ENCODE measurements at regions not wholly inside any gene's neighbourhood (a gene's known extent, or its start where the extent isn't known, plus 50 kb on each side); places are given as distances from the start of the nearest gene placed in this dataset.
"Not testable (repeated sequence)": the region's sequence is repeated elsewhere in the genome, so short reads cannot be mapped to it uniquely, and the experiment has no call there.

- no peak for ATAC-seq (ENCODE audit: low read depth in 2 of 2)
- Mint-ChIP-seq H3K36me3 (no peaks in the 10 kb centered on the region), H3K27me3 (no peaks in the 10 kb centered on the region), H3K4me3 (no peak overlapping the region), H3K4me1 (no peaks in the 10 kb centered on the region), H3K9me3 (peaks cover 0 to 4% (median 0%) of the 10 kb centered on the region in 7 donors), H3K27ac (no peak overlapping the region)
- no peak for DNase-seq
- Histone ChIP-seq H3K4me3 (ENCODE audit: low read depth, low read length) (no peak overlapping the region), H3K36me3 (ENCODE audit: control insufficient read depth, insufficient read depth, low read length) (no peaks in the 10 kb centered on the region), H3K4me1 (ENCODE audit: control insufficient read depth, insufficient read depth, low read length, poor library complexity, severe bottlenecking) (no peaks in the 10 kb centered on the region), H3K27me3 (ENCODE audit: control insufficient read depth, insufficient read depth, low read length) (no peaks in the 10 kb centered on the region), H3K9me3 (ENCODE audit: control insufficient read depth in 2 of 2, low read length in 2 of 2) (no peaks in the 10 kb centered on the region), H3K27ac (ENCODE audit: insufficient read depth, low read length, poor library complexity, severe bottlenecking) (no peak overlapping the region)
These were observed 356.4 kb upstream of the PKN2 start for GRCh38 chr1:88327391-88328267.

- H3K9me3 Mint-ChIP-seq: peaks cover 0 to 4% (median 0%) of the 10 kb centered on the region in 7 donors
- no peak overlapping the region for H3K4me3 Mint-ChIP-seq
- Histone ChIP-seq H3K9me3 (ENCODE audit: control insufficient read depth in 2 of 2, low read length in 2 of 2) (no peaks in the 10 kb centered on the region), H3K27me3 (ENCODE audit: control insufficient read depth, insufficient read depth, low read length) (no peaks in the 10 kb centered on the region), H3K36me3 (ENCODE audit: control insufficient read depth, insufficient read depth, low read length) (no peaks in the 10 kb centered on the region), H3K4me3 (ENCODE audit: low read depth, low read length) (no peak overlapping the region), H3K27ac (ENCODE audit: insufficient read depth, low read length, poor library complexity, severe bottlenecking) (no peak overlapping the region), H3K4me1 (ENCODE audit: control insufficient read depth, insufficient read depth, low read length, poor library complexity, severe bottlenecking) (no peaks in the 10 kb centered on the region)
- ATAC-seq (ENCODE audit: low read depth in 2 of 2): no peak
- H3K27me3 Mint-ChIP-seq: no peaks in the 10 kb centered on the region
- DNase-seq: no peak
- no peak overlapping the region for H3K27ac Mint-ChIP-seq
- no peaks in the 10 kb centered on the region for H3K4me1 Mint-ChIP-seq
- H3K36me3 Mint-ChIP-seq: no peaks in the 10 kb centered on the region
These were observed 353.9 kb upstream of the PKN2 start for GRCh38 chr1:88330201-88330600.

- Histone ChIP-seq H3K27me3 (ENCODE audit: control insufficient read depth, insufficient read depth, low read length) (no peaks in the 10 kb centered on the region), H3K27ac (ENCODE audit: insufficient read depth, low read length, poor library complexity, severe bottlenecking) (no peak overlapping the region), H3K4me3 (ENCODE audit: low read depth, low read length) (no peak overlapping the region), H3K4me1 (ENCODE audit: control insufficient read depth, insufficient read depth, low read length, poor library complexity, severe bottlenecking) (no peaks in the 10 kb centered on the region), H3K9me3 (ENCODE audit: control insufficient read depth in 2 of 2, low read length in 2 of 2) (no peaks in the 10 kb centered on the region), H3K36me3 (ENCODE audit: control insufficient read depth, insufficient read depth, low read length) (no peaks in the 10 kb centered on the region)
- Mint-ChIP-seq H3K27me3 (no peaks in the 10 kb centered on the region), H3K9me3 (peaks cover 0 to 5% (median 0%) of the 10 kb centered on the region in 7 donors), H3K36me3 (no peaks in the 10 kb centered on the region), H3K4me3 (no peak overlapping the region), H3K27ac (no peak overlapping the region), H3K4me1 (no peaks in the 10 kb centered on the region)
- ATAC-seq (ENCODE audit: low read depth in 2 of 2) (no peak), DNase-seq (no peak)
These were observed 350.9 kb upstream of the PKN2 start for GRCh38 chr1:88333086-88333695.

- H3K4me3 Mint-ChIP-seq: no peak overlapping the region
- no peaks in the 10 kb centered on the region for H3K4me1 Mint-ChIP-seq
- no peak overlapping the region for H3K27ac Mint-ChIP-seq
- peaks cover 0 to 6% (median 1%) of the 10 kb centered on the region in 7 donors for H3K9me3 Mint-ChIP-seq
- Histone ChIP-seq H3K9me3 (ENCODE audit: control insufficient read depth in 2 of 2, low read length in 2 of 2) (no peaks in the 10 kb centered on the region), H3K4me1 (ENCODE audit: control insufficient read depth, insufficient read depth, low read length, poor library complexity, severe bottlenecking) (no peaks in the 10 kb centered on the region), H3K36me3 (ENCODE audit: control insufficient read depth, insufficient read depth, low read length) (no peaks in the 10 kb centered on the region), H3K4me3 (ENCODE audit: low read depth, low read length) (no peak overlapping the region), H3K27me3 (ENCODE audit: control insufficient read depth, insufficient read depth, low read length) (no peaks in the 10 kb centered on the region), H3K27ac (ENCODE audit: insufficient read depth, low read length, poor library complexity, severe bottlenecking) (no peak overlapping the region)
- ATAC-seq (ENCODE audit: low read depth in 2 of 2) (no peak), DNase-seq (no peak)
- H3K36me3 Mint-ChIP-seq: no peaks in the 10 kb centered on the region
- H3K27me3 Mint-ChIP-seq: no peaks in the 10 kb centered on the region
These were observed 342.6 kb upstream of the PKN2 start for GRCh38 chr1:88341447-88341846.

- not testable (repeated sequence) for H3K36me3 Mint-ChIP-seq; H3K9me3 Mint-ChIP-seq; H3K27me3 ChIP-seq (ENCODE audit: control insufficient read depth, insufficient read depth, low read length); H3K27ac Mint-ChIP-seq; H3K4me3 Mint-ChIP-seq; DNase-seq; H3K9me3 ChIP-seq (ENCODE audit: control insufficient read depth in 2 of 2, low read length in 2 of 2); H3K27ac ChIP-seq (ENCODE audit: insufficient read depth, low read length, poor library complexity, severe bottlenecking); H3K36me3 ChIP-seq (ENCODE audit: control insufficient read depth, insufficient read depth, low read length); H3K27me3 Mint-ChIP-seq; H3K4me1 ChIP-seq (ENCODE audit: control insufficient read depth, insufficient read depth, low read length, poor library complexity, severe bottlenecking); ATAC-seq (ENCODE audit: low read depth in 2 of 2); H3K4me1 Mint-ChIP-seq; H3K4me3 ChIP-seq (ENCODE audit: low read depth, low read length)
These were observed 342.0 kb upstream of the PKN2 start for GRCh38 chr1:88342081-88342480.

GRCh38 chr1:88350648-88351047 is 333.4 kb upstream of the PKN2 start:
- ATAC-seq (ENCODE audit: low read depth in 2 of 2) (no peak), DNase-seq (no peak)
- Mint-ChIP-seq H3K4me1 (no peaks in the 10 kb centered on the region), H3K4me3 (no peak overlapping the region), H3K36me3 (no peaks in the 10 kb centered on the region), H3K27ac (no peak overlapping the region), H3K27me3 (peaks cover 4% of the 10 kb centered on the region), H3K9me3 (peaks cover 0 to 2% (median 0%) of the 10 kb centered on the region in 7 donors)
- no peaks in the 10 kb centered on the region for H3K4me1 ChIP-seq (ENCODE audit: control insufficient read depth, insufficient read depth, low read length, poor library complexity, severe bottlenecking)
- H3K36me3 ChIP-seq (ENCODE audit: control insufficient read depth, insufficient read depth, low read length): no peaks in the 10 kb centered on the region
- H3K4me3 ChIP-seq (ENCODE audit: low read depth, low read length): no peak overlapping the region
- H3K27me3 ChIP-seq (ENCODE audit: control insufficient read depth, insufficient read depth, low read length): no peaks in the 10 kb centered on the region
- no peak overlapping the region for H3K27ac ChIP-seq (ENCODE audit: insufficient read depth, low read length, poor library complexity, severe bottlenecking)
- no peaks in the 10 kb centered on the region for H3K9me3 ChIP-seq (ENCODE audit: control insufficient read depth in 2 of 2, low read length in 2 of 2)

DNA sequence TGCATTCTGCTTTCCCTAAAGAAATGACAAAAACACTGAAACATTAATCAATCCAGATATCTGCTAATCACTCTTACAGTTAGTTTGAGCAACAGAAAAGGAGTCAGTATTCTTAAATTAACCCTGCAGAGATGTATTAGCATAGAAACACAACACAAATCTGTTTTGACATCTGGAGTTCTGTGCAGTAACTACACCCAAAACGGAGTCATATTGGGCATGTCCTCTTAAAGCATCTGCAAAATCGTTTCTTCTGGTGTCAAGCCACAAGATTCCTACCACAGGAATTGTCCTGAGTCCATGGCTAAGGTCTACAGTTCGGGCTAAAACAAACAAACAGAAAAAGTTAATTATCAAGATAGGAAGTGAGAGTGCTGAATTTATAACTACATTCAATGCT is 332.1 kb upstream of the PKN2 start:
- no peak for DNase-seq
- no peaks in the 10 kb centered on the region for H3K36me3 ChIP-seq (ENCODE audit: control insufficient read depth, insufficient read depth, low read length)
- no peak overlapping the region for H3K4me3 Mint-ChIP-seq
- no peaks in the 10 kb centered on the region for H3K4me1 Mint-ChIP-seq
- no peak overlapping the region for H3K27ac Mint-ChIP-seq
- no peaks in the 10 kb centered on the region for H3K4me1 ChIP-seq (ENCODE audit: control insufficient read depth, insufficient read depth, low read length, poor library complexity, severe bottlenecking)
- H3K9me3 Mint-ChIP-seq: peaks cover 0 to 2% (median 0%) of the 10 kb centered on the region in 7 donors
- no peaks in the 10 kb centered on the region for H3K36me3 Mint-ChIP-seq
- peaks cover 4% of the 10 kb centered on the region for H3K27me3 Mint-ChIP-seq
- no peaks in the 10 kb centered on the region for H3K27me3 ChIP-seq (ENCODE audit: control insufficient read depth, insufficient read depth, low read length)
- ATAC-seq (ENCODE audit: low read depth in 2 of 2): no peak
- no peaks in the 10 kb centered on the region for H3K9me3 ChIP-seq (ENCODE audit: control insufficient read depth in 2 of 2, low read length in 2 of 2)
- H3K27ac ChIP-seq (ENCODE audit: insufficient read depth, low read length, poor library complexity, severe bottlenecking): no peak overlapping the region
- H3K4me3 ChIP-seq (ENCODE audit: low read depth, low read length): no peak overlapping the region

- ATAC-seq (ENCODE audit: low read depth in 2 of 2) (no peak), DNase-seq (no peak)
- Histone ChIP-seq H3K9me3 (ENCODE audit: control insufficient read depth in 2 of 2, low read length in 2 of 2) (no peaks in the 10 kb centered on the region), H3K4me3 (ENCODE audit: low read depth, low read length) (no peak overlapping the region), H3K4me1 (ENCODE audit: control insufficient read depth, insufficient read depth, low read length, poor library complexity, severe bottlenecking) (no peaks in the 10 kb centered on the region), H3K36me3 (ENCODE audit: control insufficient read depth, insufficient read depth, low read length) (no peaks in the 10 kb centered on the region), H3K27me3 (ENCODE audit: control insufficient read depth, insufficient read depth, low read length) (no peaks in the 10 kb centered on the region), H3K27ac (ENCODE audit: insufficient read depth, low read length, poor library complexity, severe bottlenecking) (no peak overlapping the region)
- no peak overlapping the region for H3K4me3 Mint-ChIP-seq
- H3K9me3 Mint-ChIP-seq: peaks cover 0 to 3% (median 1%) of the 10 kb centered on the region in 7 donors
- no peak overlapping the region for H3K27ac Mint-ChIP-seq
- H3K27me3 Mint-ChIP-seq: peaks cover 4% of the 10 kb centered on the region
- H3K36me3 Mint-ChIP-seq: no peaks in the 10 kb centered on the region
- no peaks in the 10 kb centered on the region for H3K4me1 Mint-ChIP-seq
These were observed 329.8 kb upstream of the PKN2 start for GRCh38 chr1:88354256-88354655.

All from CD4-positive, CD25-positive, alpha-beta regulatory T cell (primary cell).